Renal cortex interstitium (tissue), 11 donors: ENCODE measurements at regions not wholly inside any gene's neighbourhood (a gene's known extent, or its start where the extent isn't known, plus 50 kb on each side); places are given as distances from the start of the nearest gene placed in this dataset.

Experiments
- DNase-seq, 11 donors: peaks; one replicate each; pipeline ENCODE4 v3.0.0-alpha.2; 2013; ENCODE audit warnings: low read depth in 9 of 11, low spot score in 4 of 11; ENCODE audit errors: extremely low read depth in 1 of 11

- no peak for DNase-seq
Measured at GRCh38 chr13:50323440-50324065, 308.3 kb downstream of the KCNRG start.

GRCh38 chr13:50326271-50326670, 311.0 kb downstream of the KCNRG start:
- DNase-seq = no peak

GRCh38 chr13:50326811-50327210, 311.6 kb downstream of the KCNRG start:
- DNase-seq = no peak

- no peak for DNase-seq
Measured at GRCh38 chr13:50334115-50334778, 319.0 kb downstream of the KCNRG start.

- DNase-seq = no peak
Measured at GRCh38 chr13:50334944-50335343, 319.7 kb downstream of the KCNRG start.

GRCh38 chr13:50339271-50339670, 324.0 kb downstream of the KCNRG start:
- no peak for DNase-seq

- no peak for DNase-seq
Measured at GRCh38 chr13:50340146-50340545, 324.9 kb downstream of the KCNRG start.

- no peak for DNase-seq
Measured at GRCh38 chr13:50340551-50341287, 325.5 kb downstream of the KCNRG start.

- DNase-seq = no peak
Measured at GRCh38 chr13:50341526-50341925, 326.3 kb downstream of the KCNRG start.

GRCh38 chr13:50344717-50345116, 329.5 kb downstream of the KCNRG start:
- DNase-seq = no peak

GRCh38 chr13:50345804-50346203, 330.6 kb downstream of the KCNRG start:
- DNase-seq = no peak

- DNase-seq = no peak
Measured at GRCh38 chr13:50348371-50348770, 333.1 kb downstream of the KCNRG start.

GRCh38 chr13:50352720-50353480, 337.7 kb downstream of the KCNRG start:
- peak in 2 of 11 donors; percentile 45 to 55 for DNase-seq

GRCh38 chr13:50353651-50354415, 338.6 kb downstream of the KCNRG start:
- no peak for DNase-seq

- DNase-seq = no peak
Measured at GRCh38 chr13:50355797-50356196, 340.6 kb downstream of the KCNRG start.

GRCh38 chr13:50357136-50357535, 341.9 kb downstream of the KCNRG start:
- no peak for DNase-seq

- peak in 7 of 11 donors; percentile 44 to 76 (median 59) for DNase-seq
Measured at GRCh38 chr13:50357586-50358118, 342.4 kb downstream of the KCNRG start.

- no peak for DNase-seq
Measured at GRCh38 chr13:50358231-50359040, 343.2 kb downstream of the KCNRG start.
